Astrocyte of the spinal cord (primary cell): ENCODE measurements at regions not wholly inside any gene's neighbourhood (a gene's known extent, or its start where the extent isn't known, plus 50 kb on each side); places are given as distances from the start of the nearest gene placed in this dataset.

Experiments
- DNase-seq: peaks from one replicate; pipeline ENCODE4 v3.0.0; 2011; ENCODE audit warnings: low read depth, low spot score
- H3K4me3 ChIP-seq: 2 replicates; pipeline ENCODE4 v1.5.1; 2011; ENCODE audit warnings: low read depth, mild to moderate bottlenecking, low read length, moderate library complexity
- CTCF ChIP-seq: IDR thresholded peaks from 2 replicates; pipeline ENCODE4 v1.5.1; 2012; ENCODE audit warnings: low read depth, mild to moderate bottlenecking, low read length, inconsistent platforms
- in situ Hi-C: cut with HindIII; loops from 2 replicates; pipeline ENCODE4 v1.10.0; 2017; ENCODE audit warnings: low sequenced_read_pairs

GRCh38 chr6:122339661-122340060, 59.8 kb upstream of the HSF2 start:
- no peak for TF ChIP-seq CTCF
- no peak for DNase-seq
- H3K4me3 ChIP-seq: no peak overlapping the region
- in situ Hi-C loops: no loop called here

- in situ Hi-C loops: no loop called here
- H3K4me3 ChIP-seq: no peak overlapping the region
- TF ChIP-seq CTCF: no peak
- no peak for DNase-seq
Observed at GRCh38 chr6:122347280-122347679, 52.2 kb upstream of the HSF2 start.

GRCh38 chr6:122347751-122348150, 51.7 kb upstream of the HSF2 start:
- TF ChIP-seq CTCF: no peak
- H3K4me3 ChIP-seq: no peak overlapping the region
- in situ Hi-C loops: no loop called here
- DNase-seq: no peak
